MG63 (cell line): ENCODE measurements at regions not wholly inside any gene's neighbourhood (a gene's known extent, or its start where the extent isn't known, plus 50 kb on each side); places are given as distances from the start of the nearest gene placed in this dataset.

Experiments used
- DNase-seq: peaks from one replicate; pipeline ENCODE4 v3.0.0-alpha.2; 2020
- H3K27me3 ChIP-seq: fragments of 250-450 bp; sonication (Bioruptor Pico); 2 replicates; pipeline ENCODE4 v1.5.1; 2020; ENCODE audit warnings: mild to moderate bottlenecking, moderate library complexity
- H3K36me3 ChIP-seq: fragments of 250-450 bp; sonication (Bioruptor Pico); 2 replicates; pipeline ENCODE4 v1.5.1; 2020; ENCODE audit warnings: mild to moderate bottlenecking, moderate library complexity
- H3K4me3 ChIP-seq: fragments of 250-450 bp; sonication (Bioruptor Pico); 2 replicates; pipeline ENCODE4 v1.5.1; 2020; ENCODE audit warnings: mild to moderate bottlenecking, moderate library complexity
- H3K9me3 ChIP-seq: fragments of 250-450 bp; sonication (Bioruptor Pico); 2 replicates; pipeline ENCODE4 v1.5.1; 2020; ENCODE audit warnings: mild to moderate bottlenecking, moderate library complexity

GRCh38 chr5:174378121-174378874 lies 332.8 kb downstream of the NSG2 start:
- Histone ChIP-seq H3K27me3 (no peaks in the 10 kb centered on the region), H3K36me3 (peaks cover 2% of the 10 kb centered on the region; the same call in 1 of the 2 replicates), H3K4me3 (no peak overlapping the region), H3K9me3 (peaks cover 11% of the 10 kb centered on the region)
- no peak for DNase-seq

- H3K36me3 ChIP-seq: peaks cover 2% of the 10 kb centered on the region; the same call in 1 of the 2 replicates
- no peak for DNase-seq
- H3K4me3 ChIP-seq: no peak overlapping the region
- peaks cover 11% of the 10 kb centered on the region for H3K9me3 ChIP-seq
- H3K27me3 ChIP-seq: no peaks in the 10 kb centered on the region
These were observed 334.8 kb downstream of the NSG2 start for GRCh38 chr5:174380311-174380710.

- DNase-seq: peak; percentile 66
- peaks cover 2% of the 10 kb centered on the region; the same call in 1 of the 2 replicates for H3K36me3 ChIP-seq
- H3K9me3 ChIP-seq: peaks cover 11% of the 10 kb centered on the region
- no peaks in the 10 kb centered on the region for H3K27me3 ChIP-seq
- no peak overlapping the region for H3K4me3 ChIP-seq
These were observed 335.7 kb downstream of the NSG2 start for GRCh38 chr5:174381241-174381640.

GRCh38 chr5:174383210-174384167 lies 338.0 kb downstream of the NSG2 start:
- no peak for DNase-seq
- peaks cover 9% of the 10 kb centered on the region for H3K9me3 ChIP-seq
- no peaks in the 10 kb centered on the region for H3K27me3 ChIP-seq
- no peak overlapping the region for H3K4me3 ChIP-seq
- peaks cover 2% of the 10 kb centered on the region; the same call in 1 of the 2 replicates for H3K36me3 ChIP-seq

- peak; percentile 51 for DNase-seq
- no peak overlapping the region for H3K4me3 ChIP-seq
- no peaks in the 10 kb centered on the region for H3K27me3 ChIP-seq
- H3K36me3 ChIP-seq: no peaks in the 10 kb centered on the region; the same call in 1 of the 2 replicates
- peaks cover 4% of the 10 kb centered on the region for H3K9me3 ChIP-seq
These were observed 339.0 kb downstream of the NSG2 start for GRCh38 chr5:174384509-174384947.

GRCh38 chr5:174386306-174386705 lies 338.1 kb upstream of the MSX2 start:
- H3K36me3 ChIP-seq: no peaks in the 10 kb centered on the region; the same call in 1 of the 2 replicates
- DNase-seq: peak; percentile 81
- H3K27me3 ChIP-seq: no peaks in the 10 kb centered on the region
- H3K9me3 ChIP-seq: peaks cover 3% of the 10 kb centered on the region; the same call in 1 of the 2 replicates
- H3K4me3 ChIP-seq: no peak overlapping the region

GRCh38 chr5:174386846-174387245 lies 337.5 kb upstream of the MSX2 start:
- DNase-seq: no peak
- Histone ChIP-seq H3K4me3 (no peak overlapping the region), H3K9me3 (peaks cover 3% of the 10 kb centered on the region; the same call in 1 of the 2 replicates), H3K36me3 (no peaks in the 10 kb centered on the region; the same call in 1 of the 2 replicates), H3K27me3 (no peaks in the 10 kb centered on the region)

- Histone ChIP-seq H3K36me3 (no peaks in the 10 kb centered on the region; the same call in 1 of the 2 replicates), H3K4me3 (no peak overlapping the region), H3K9me3 (peaks cover under 1% of the 10 kb centered on the region; the same call in 1 of the 2 replicates), H3K27me3 (no peaks in the 10 kb centered on the region)
- DNase-seq: no peak
These were observed 336.9 kb upstream of the MSX2 start for GRCh38 chr5:174387448-174387847.

- no peak overlapping the region for H3K4me3 ChIP-seq
- H3K36me3 ChIP-seq: no peaks in the 10 kb centered on the region
- no peak for DNase-seq
- H3K27me3 ChIP-seq: no peaks in the 10 kb centered on the region
- H3K9me3 ChIP-seq: no peaks in the 10 kb centered on the region
These were observed 331.5 kb upstream of the MSX2 start for GRCh38 chr5:174392892-174393291.

- Histone ChIP-seq H3K27me3 (no peaks in the 10 kb centered on the region), H3K9me3 (no peaks in the 10 kb centered on the region)
- DNase-seq: no peak
These were observed 327.8 kb upstream of the MSX2 start for GRCh38 chr5:174396541-174396940.

GRCh38 chr5:174397206-174397605 lies 327.2 kb upstream of the MSX2 start:
- H3K36me3 ChIP-seq: no peaks in the 10 kb centered on the region
- H3K27me3 ChIP-seq: no peaks in the 10 kb centered on the region
- no peak for DNase-seq
- H3K9me3 ChIP-seq: no peaks in the 10 kb centered on the region
- H3K4me3 ChIP-seq: no peak overlapping the region

More at GRCh38 chr5:174396541-174396940, 327.8 kb upstream of the MSX2 start:
- H3K36me3 ChIP-seq: no peaks in the 10 kb centered on the region
- H3K4me3 ChIP-seq: no peak overlapping the region

GRCh38 chr5:174398171-174398570 lies 326.2 kb upstream of the MSX2 start:
- Histone ChIP-seq H3K27me3 (no peaks in the 10 kb centered on the region), H3K4me3 (no peak overlapping the region)
- no peak for DNase-seq

GRCh38 chr5:174399411-174399810 lies 325.0 kb upstream of the MSX2 start:
- Histone ChIP-seq H3K4me3 (no peak overlapping the region), H3K9me3 (no peaks in the 10 kb centered on the region), H3K36me3 (no peaks in the 10 kb centered on the region), H3K27me3 (no peaks in the 10 kb centered on the region)
- no peak for DNase-seq

More at GRCh38 chr5:174398171-174398570, 326.2 kb upstream of the MSX2 start:
- Histone ChIP-seq H3K36me3 (no peaks in the 10 kb centered on the region), H3K9me3 (no peaks in the 10 kb centered on the region)

GRCh38 chr5:174400461-174400860 lies 323.9 kb upstream of the MSX2 start:
- H3K4me3 ChIP-seq: no peak overlapping the region
- no peaks in the 10 kb centered on the region for H3K27me3 ChIP-seq
- H3K36me3 ChIP-seq: no peaks in the 10 kb centered on the region
- no peaks in the 10 kb centered on the region for H3K9me3 ChIP-seq
- DNase-seq: no peak

GRCh38 chr5:174401793-174402192 lies 322.6 kb upstream of the MSX2 start:
- DNase-seq: no peak
- Histone ChIP-seq H3K27me3 (no peaks in the 10 kb centered on the region), H3K4me3 (no peak overlapping the region), H3K36me3 (no peaks in the 10 kb centered on the region), H3K9me3 (no peaks in the 10 kb centered on the region)

GRCh38 chr5:174402222-174402812 lies 322.1 kb upstream of the MSX2 start:
- Histone ChIP-seq H3K9me3 (no peaks in the 10 kb centered on the region), H3K36me3 (no peaks in the 10 kb centered on the region), H3K27me3 (no peaks in the 10 kb centered on the region), H3K4me3 (no peak overlapping the region)
- no peak for DNase-seq

- Histone ChIP-seq H3K9me3 (peaks cover 4% of the 10 kb centered on the region), H3K27me3 (no peaks in the 10 kb centered on the region)
- DNase-seq: no peak
These were observed 319.5 kb upstream of the MSX2 start for GRCh38 chr5:174404848-174405247.

More at GRCh38 chr5:174404848-174405247, 319.5 kb upstream of the MSX2 start:
- no peaks in the 10 kb centered on the region for H3K36me3 ChIP-seq
- H3K4me3 ChIP-seq: no peak overlapping the region
